Sigmoid colon (tissue), 4 donors: ENCODE measurements at regions not wholly inside any gene's neighbourhood (a gene's known extent, or its start where the extent isn't known, plus 50 kb on each side); places are given as distances from the start of the nearest gene placed in this dataset.

Source experiments
- EP300 ChIP-seq, 4 donors: sonication (generic); formaldehyde crosslinking; IDR thresholded peaks; one replicate each; pipeline ENCODE4 v1.6.1; 2017; ENCODE audit warnings: antibody characterized with exemption in 4 of 4
- POLR2A ChIP-seq, 2 donors: fragments of 450-650 bp; IDR thresholded peaks; one replicate each; pipeline ENCODE4 v1.6.1; 2016; ENCODE audit warnings: antibody characterized with exemption in 2 of 2, mild to moderate bottlenecking in 2 of 2, moderate library complexity in 2 of 2
- POLR2AphosphoS5 ChIP-seq, 4 donors: sonication (generic); formaldehyde crosslinking; IDR thresholded peaks; one replicate each; pipeline ENCODE4 v1.6.1; 2017; ENCODE audit warnings: antibody characterized with exemption in 4 of 4

DNA sequence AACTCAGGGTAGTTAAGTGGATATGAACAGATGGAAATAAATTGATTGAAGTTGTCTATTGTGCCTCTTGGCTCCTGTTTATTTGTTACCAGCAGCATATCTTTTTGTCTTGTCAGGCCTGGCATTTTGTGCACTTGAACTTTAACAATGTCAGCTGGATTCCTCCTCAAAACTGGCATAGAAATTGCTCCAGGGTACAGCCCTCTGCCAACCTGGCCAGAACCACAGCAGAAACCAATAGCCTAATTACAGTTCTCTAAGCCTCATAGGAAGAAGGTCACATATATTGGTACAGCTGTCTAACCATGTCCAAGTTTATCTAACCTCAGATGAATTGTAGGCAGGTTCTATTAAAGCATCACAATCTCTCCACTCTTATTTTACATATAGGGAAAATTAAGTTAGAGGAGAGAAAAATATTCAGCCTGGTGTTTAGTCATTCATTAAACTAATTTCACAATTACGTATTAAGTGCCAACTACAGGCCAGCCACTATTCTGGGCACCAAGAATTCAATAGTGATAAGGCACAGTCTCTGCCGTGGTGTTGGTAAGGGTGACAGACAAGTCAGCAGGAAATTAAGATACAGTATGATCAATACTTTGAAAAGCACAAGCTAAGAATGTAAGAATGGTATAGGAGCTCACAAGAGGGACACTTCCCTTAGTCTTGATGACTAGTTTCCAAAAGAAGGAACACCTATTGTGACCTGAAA lies 452.9 kb upstream of the NECTIN3 start:
- TF ChIP-seq EP300 (IDR thresholded peaks at IDR 0.05): no peak
- TF ChIP-seq POLR2AphosphoS5 (IDR thresholded peaks at IDR 0.05): no peak
- TF ChIP-seq POLR2A (IDR thresholded peaks at IDR 0.05): no peak
